Stomach (tissue), 8 donors: ENCODE measurements at regions not wholly inside any gene's neighbourhood (a gene's known extent, or its start where the extent isn't known, plus 50 kb on each side); places are given as distances from the start of the nearest gene placed in this dataset.

Experiments
- DNase-seq, 2 donors: peaks; one replicate each; pipeline versions ENCODE4 v3.0.0 to v3.0.0-alpha.2; 2013 to 2019
- H3K27ac ChIP-seq, 5 donors: fragments of 200-600 bp in 4 of 5; sonication (generic) in 4 of 5; one replicate each; pipeline ENCODE4 v1.5.1; 2013 to 2019; ENCODE audit warnings: mild to moderate bottlenecking in 1 of 5, moderate library complexity in 1 of 5
- H3K27me3 ChIP-seq, 3 donors: fragments of 200-600 bp; sonication (generic); one replicate each; pipeline ENCODE4 v1.5.1; 2017 to 2019; ENCODE audit warnings: mixed run types in 1 of 3
- H3K36me3 ChIP-seq, 4 donors: fragments of 200-600 bp; sonication (generic); 1 replicate in 3 of 4; 2 replicates in 1 of 4; pipeline ENCODE4 v1.5.1; 2016 to 2019
- H3K4me1 ChIP-seq, 4 donors: fragments of 200-600 bp; sonication (generic); one replicate each; pipeline ENCODE4 v1.5.1; 2016 to 2019
- H3K4me3 ChIP-seq, 4 donors: fragments of 200-600 bp; sonication (generic) in 3 of 4; one replicate each; pipeline ENCODE4 v1.5.1; 2016 to 2019; ENCODE audit warnings: mild to moderate bottlenecking in 1 of 4
- H3K9me3 ChIP-seq, 4 donors: fragments of 200-600 bp; sonication (generic); one replicate each; pipeline ENCODE4 v1.5.1; 2016 to 2019
- CTCF ChIP-seq, 7 experiments: fragments of 450-650 bp in 4 of 7; fragments of 200-600 bp in 3 of 7; sonication (generic) in 3 of 7; IDR thresholded peaks; one replicate each; pipeline ENCODE4 v1.5.1; 2016 to 2019; ENCODE audit warnings: antibody characterized with exemption in 7 of 7, control low read depth in 2 of 7, mild to moderate bottlenecking in 1 of 7
- EP300 ChIP-seq: sonication (generic); formaldehyde crosslinking; IDR thresholded peaks from one replicate; pipeline ENCODE4 v1.6.1; 2017; ENCODE audit warnings: antibody characterized with exemption
- POLR2A ChIP-seq, 4 donors: fragments of 450-650 bp; IDR thresholded peaks; one replicate each; pipeline ENCODE4 v1.6.1; 2016; ENCODE audit warnings: antibody characterized with exemption in 4 of 4, control low read depth in 2 of 4, mild to moderate bottlenecking in 1 of 4, moderate library complexity in 1 of 4
- POLR2AphosphoS5 ChIP-seq, 3 donors: sonication (generic); formaldehyde crosslinking; IDR thresholded peaks; one replicate each; pipeline ENCODE4 v1.6.1; 2016; ENCODE audit warnings: antibody characterized with exemption in 3 of 3
- WGBS, 5 donors: extraction: QIAGEN DNeasy Blood & Tissue Kit in 3 of 5; methylation state at CpG; one replicate each; pipeline versions ENCODE4 v1.1.5 to v1.1.7; 2013 to 2018; 5-methylcytosine and 5-hydroxymethylcytosine counted together
- intact Hi-C: fragments of 100-400 bp; cut with DNase I; formaldehyde crosslinking; loops from one replicate; pipeline ENCODE4 v1.15.1; 2023; ENCODE audit warnings: low total_unique reads
- small RNA-seq, 4 donors: library from RNA; depleted of rRNA; stranded (forward); fragments of <200 nt; gene quantifications; one replicate each; pipeline ENCODE3, GENCODE V24; 2016
- donor health status: healthy with polysubstance abuse.
- donor health status: Bipolar disorder and iron deficiency.
- donor health status: healthy.

DNA sequence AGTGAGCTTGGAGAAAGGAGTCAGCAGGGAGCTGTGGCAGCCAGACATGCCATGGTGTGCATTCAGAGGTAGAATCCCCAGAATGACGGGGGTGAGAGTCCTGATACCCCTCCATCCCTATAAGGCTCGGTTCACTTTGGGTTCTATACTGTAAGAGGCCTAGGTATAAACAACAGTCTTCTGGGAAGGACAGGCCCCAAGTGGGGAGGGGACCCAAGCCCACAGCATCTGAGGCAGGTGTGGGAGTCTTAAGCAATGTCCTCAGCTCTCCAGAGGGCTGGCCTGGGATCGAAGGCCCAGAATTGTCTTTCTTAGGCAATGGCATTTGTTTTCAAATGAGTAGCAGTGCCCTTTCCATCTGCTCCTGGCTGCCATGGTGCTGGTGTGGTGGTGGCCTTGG, 50.2 kb upstream of the MAMLD1 start:
- Histone ChIP-seq H3K9me3 (no peaks in the 10 kb centered on the region), H3K27ac (no peak overlapping the region), H3K27me3 (no peaks in the 10 kb centered on the region), H3K4me3 (no peak overlapping the region), H3K36me3 (no peaks in the 10 kb centered on the region), H3K4me1 (no peaks in the 10 kb centered on the region)
- no peak for TF ChIP-seq EP300
- TF ChIP-seq CTCF (IDR thresholded peaks at IDR 0.05), result no peak
- TF ChIP-seq POLR2A (IDR thresholded peaks at IDR 0.05), result no peak
- no peak for TF ChIP-seq POLR2AphosphoS5 (IDR thresholded peaks at IDR 0.05)
- whole genome bisulfite sequencing, 5 donors, result 52 to 100% (median 65%) methylated on average over 1 to 3 of the region's 3 CpGs
- intact Hi-C loops, result no loop called here
- no peak for DNase-seq

Small RNAs in the stretch of these regions (small RNA-seq; reads per million reads assigned to genes)
- 0 reads per million in 4 donors for gene MIR2114
